ENCODE measurements at regions not wholly inside any gene's neighbourhood (a gene's known extent, or its start where the extent isn't known, plus 50 kb on each side); places are given as distances from the start of the nearest gene placed in this dataset.

DNA sequence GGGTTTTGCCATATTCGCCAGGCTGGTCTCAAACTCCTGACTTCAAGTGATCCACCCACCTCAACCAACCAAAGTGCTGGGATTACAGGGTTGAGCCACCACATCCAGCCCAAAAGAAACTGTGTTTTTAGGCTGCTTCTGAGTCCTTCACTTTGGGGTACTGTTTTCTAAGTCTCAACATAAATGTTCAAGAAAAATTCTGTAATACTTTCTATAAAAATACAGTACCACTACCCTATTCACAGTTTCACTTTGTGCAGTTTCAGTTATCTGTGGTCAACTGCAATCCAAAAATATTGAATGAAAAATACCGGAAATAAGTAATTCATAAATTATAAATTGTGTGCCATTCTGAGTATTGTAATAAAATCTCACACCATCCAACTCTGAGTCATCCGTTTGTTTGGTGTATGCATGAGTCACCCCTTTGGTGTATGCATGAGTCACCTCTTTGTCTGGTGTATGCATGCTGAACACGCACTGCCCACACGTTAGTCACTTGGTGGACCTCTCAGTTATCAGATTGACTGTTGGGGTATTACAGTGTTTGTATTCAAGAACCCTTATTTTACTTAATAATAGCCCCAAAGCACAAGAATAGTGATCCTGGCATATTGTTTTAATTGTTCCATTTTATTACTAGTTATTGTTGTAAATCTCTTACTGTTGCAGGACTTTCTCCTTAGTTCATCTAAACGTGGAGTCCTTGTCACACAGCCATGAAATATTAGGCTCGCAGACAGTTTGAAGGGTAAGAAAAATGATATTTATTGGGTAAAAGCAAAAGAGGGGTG is 190.2 kb downstream of the FSCB start:
- FAIRE-seq: no peak
- DNase-seq (ENCODE audit: extremely low spot score, insufficient read length, low read depth): no peak

DNA sequence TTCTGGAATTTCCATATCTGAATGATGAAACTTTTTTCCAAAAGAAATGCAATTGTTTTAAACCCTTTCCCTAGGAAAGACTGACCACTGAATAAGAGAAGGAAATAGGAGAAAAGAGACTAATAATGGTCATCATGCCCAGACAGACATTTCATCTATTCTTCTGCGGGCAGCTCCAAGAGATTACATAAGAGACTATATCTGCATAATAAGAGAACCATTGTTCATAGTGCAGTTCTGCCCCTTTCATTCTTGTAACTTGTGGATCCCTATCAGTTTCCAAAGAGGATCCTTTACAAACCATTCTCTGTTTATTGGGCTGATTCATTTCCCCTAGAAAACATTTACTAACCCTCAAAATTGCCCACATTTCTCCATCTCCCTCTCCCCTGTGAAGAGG is 197.8 kb downstream of the FSCB start:
- FAIRE-seq: no peak
- no peak for DNase-seq (ENCODE audit: extremely low spot score, insufficient read length, low read depth)

DNA sequence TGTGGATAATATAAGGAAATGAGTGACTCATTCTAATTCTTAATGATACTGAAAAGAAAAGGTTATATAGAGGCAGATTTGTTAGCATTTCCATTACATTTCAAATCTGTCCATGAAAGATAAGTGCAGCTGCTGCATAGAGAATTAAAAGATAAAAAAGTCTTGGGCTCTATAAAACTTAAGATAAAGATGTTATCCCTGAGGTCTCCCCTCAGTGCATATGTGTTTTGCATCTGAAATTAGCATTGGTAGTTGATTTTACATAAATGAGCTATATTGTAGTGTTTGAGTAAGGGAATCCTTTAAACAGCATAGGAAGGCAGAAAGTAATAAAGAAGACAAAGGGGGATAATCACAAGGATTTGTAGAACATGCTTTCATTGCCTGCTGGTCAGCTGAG is 206.2 kb downstream of the FSCB start:
- FAIRE-seq (no peak), DNase-seq (ENCODE audit: extremely low spot score, insufficient read length, low read depth) (no peak)

DNA sequence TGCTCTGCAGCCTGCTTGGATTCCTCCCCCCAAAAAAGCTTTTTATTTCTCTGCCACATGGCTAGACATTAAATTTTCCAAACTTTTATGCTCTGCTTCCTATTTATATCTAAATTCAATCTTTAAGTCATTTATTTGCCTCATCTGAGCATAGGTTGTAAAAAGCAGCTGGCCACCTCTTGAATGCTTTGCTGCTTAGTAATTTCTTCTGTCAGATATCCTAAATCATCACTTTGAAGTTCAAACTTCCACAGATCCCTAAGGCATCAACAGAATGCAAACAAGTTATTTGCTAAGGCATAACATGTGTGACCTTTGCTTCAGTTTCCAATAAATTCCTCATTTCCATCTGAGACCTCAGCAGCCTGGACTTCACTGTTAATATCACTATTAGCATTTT is 209.6 kb downstream of the FSCB start:
- DNase-seq (ENCODE audit: extremely low spot score, insufficient read length, low read depth) (no peak), FAIRE-seq (no peak)

DNA sequence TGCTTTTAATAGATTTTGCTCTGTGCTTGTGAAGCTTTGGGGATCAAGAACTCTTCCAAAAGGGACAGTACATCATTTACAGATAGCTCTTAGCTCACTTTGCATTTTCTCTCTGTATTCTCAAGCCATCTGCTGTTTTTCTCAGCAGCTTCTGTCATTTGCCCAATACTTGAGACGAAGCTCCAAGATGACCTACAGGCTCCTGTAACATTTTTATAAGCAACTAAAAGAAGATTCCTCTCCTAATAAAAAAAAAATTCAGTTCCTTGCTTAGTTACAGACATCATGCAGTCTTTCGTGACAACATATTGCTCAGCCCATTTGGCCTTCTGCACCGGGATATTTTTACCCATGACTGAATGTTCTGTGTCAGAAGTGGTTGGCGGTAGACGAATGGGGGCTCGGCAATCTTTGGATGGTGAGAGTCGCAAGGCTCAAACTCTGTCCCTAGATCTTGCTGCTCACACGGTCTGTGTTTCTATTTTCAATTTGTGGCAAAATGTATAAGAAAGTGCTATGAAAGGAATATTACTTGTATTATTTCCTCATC is 215.6 kb downstream of the FSCB start:
- FAIRE-seq: no peak
- DNase-seq (ENCODE audit: extremely low spot score, insufficient read length, low read depth): no peak

DNA sequence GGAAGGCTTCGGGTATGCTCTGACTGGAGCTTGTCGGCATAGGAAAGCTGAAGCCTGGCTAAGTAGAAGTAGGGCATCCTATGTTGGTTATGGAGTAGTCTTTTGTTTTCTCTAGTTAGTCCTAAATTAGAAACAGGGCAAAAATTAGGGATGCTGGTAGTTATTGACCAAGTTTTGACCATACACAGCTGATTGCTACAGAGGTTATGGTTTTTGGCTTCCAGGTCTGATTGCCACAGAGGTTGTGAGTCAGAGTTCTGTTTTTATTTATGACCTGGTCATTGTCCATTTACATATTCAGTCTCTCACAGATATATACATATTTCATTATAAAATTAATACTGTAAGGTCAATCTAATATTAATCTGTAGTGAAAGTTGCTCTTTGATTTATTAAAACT is 219.2 kb downstream of the FSCB start:
- no peak for DNase-seq (ENCODE audit: extremely low spot score, insufficient read length, low read depth)
- FAIRE-seq: no peak

DNA sequence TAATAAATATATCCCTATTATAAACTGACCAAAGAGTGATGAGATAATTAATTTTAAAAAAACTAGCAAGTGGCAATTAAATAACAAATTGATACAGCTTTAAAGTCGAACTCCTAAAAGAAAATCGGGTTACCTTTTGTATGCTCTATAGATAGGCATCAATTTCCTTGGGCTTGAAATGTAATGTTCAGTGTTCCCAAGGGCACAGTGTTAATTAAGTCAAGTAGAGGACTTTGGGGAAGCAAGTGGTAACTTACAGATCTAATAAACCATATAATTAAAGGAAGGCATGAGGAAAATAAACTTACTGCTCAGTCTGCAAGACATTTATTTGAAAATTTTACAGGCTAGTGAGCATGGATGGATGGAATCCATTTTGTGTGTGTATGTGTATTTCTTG is 220.9 kb downstream of the FSCB start:
- DNase-seq (ENCODE audit: extremely low spot score, insufficient read length, low read depth): no peak
- no peak for FAIRE-seq

DNA sequence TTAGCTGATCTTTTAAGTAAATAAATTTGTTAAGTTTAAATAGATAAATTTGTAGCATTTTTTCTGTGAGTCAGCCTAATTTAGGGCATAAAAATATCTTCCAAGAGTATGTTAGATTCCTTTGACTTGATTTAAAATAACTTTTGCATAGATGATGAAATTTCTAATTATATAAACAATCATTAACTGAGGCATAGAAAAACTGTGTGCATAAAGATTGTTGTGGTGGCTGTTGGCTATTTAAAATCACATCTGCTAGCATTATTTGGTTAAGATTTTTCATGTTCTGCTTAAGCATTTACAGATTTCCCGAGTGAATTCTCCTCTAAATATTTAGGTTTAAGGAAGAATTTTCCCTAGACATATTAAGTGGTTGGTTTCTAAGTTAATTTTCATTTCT is 223.2 kb downstream of the FSCB start:
- no peak for FAIRE-seq
- no peak for DNase-seq (ENCODE audit: extremely low spot score, insufficient read length, low read depth)

DNA sequence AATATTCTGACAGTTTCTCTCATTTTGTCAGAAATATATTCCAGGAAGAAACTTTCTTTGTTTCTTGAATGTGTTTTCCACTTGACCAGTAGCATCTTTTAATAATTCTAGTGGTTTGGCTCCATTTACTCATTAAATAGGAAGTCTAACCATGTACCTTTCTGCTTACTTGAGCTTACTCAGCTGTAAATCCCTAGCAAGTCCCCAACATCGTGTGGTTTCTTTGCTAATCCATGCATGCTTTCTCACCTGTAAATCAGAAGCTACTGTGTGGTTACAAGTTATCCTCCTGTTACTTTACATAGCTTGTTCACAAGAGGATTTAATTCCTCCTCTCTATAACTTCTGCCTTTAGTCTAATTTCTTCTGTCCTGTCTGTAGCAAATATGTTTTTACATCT is 227.7 kb downstream of the FSCB start:
- FAIRE-seq (no peak), DNase-seq (ENCODE audit: extremely low spot score, insufficient read length, low read depth) (no peak)

DNA sequence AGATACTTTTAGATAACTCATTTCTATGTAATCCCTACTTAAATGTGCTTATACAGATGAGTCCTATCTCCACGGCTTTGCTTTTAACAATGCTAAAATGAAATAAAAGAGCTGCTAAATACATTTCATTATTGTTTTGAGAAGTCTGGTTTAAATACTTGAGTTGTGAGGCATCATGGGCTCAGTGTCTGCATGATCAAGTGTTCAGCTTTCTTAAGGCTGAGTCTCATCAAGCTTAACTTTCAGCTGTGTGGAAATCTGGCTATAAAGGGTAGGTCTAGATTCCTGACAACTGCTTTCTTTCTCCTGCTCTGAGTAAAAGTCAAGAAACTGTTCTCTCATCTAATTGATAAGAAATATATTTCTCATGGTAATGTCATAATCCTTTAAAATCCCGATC is 235.4 kb downstream of the FSCB start:
- FAIRE-seq (no peak), DNase-seq (ENCODE audit: extremely low spot score, insufficient read length, low read depth) (no peak)

DNA sequence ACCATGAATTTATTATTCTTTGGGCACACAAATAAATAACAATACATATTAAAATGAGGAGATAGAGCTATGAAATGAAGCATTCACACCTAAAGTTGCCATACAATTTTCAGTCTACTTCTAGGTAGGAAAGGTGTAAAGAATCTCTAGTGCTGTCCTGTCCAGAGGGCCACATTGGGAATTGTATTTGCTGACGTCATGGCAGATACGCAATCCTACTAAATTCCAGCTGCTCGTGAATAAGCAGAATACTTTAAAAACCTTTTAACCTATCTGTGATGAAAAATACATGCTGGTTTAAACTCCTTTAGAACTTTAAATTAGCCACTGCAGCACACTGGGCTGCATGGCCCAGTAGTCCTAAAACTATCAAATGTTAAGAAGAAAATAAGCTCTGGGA is 236.1 kb downstream of the FSCB start:
- FAIRE-seq (no peak), DNase-seq (ENCODE audit: extremely low spot score, insufficient read length, low read depth) (no peak)

DNA sequence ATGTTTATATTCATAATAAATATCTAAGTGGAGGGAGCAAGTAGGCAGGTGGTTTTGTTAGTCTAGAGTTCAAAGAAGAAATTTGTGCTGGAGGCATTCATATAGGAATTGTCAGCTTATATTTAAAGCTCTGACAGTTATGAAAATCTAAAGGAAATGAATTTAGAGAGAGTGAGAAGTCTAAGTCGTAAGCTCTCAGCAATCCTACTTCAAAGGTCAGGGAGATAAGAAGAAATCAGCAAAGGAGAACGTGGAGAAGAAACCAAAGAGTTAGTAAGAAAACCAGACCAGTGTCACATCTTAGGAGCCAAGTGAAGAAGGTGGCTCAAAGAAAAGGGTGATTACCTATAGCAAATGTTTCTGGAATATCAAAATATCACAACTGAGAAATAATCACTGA is 241.8 kb downstream of the FSCB start:
- no peak for DNase-seq (ENCODE audit: extremely low spot score, insufficient read length, low read depth)
- FAIRE-seq: no peak

DNA sequence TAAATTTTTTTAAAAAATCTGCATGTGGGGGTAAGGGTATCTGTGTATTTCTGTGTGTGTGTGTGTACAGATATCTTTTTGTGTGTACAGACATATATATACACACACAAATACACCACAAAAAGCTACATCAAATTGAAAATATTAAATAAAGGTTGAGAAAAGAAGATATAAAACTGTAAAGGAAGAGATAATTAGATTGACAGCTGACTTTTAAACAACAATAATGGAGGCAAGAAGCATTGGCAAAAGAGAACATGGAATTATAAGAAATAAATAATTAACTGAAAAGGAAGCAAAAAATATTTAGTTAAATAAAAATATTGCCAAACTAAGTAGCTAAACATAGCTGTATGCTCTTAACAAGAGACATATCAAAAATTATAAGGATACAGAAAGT is 291.4 kb downstream of the FSCB start:
- DNase-seq (ENCODE audit: extremely low spot score, insufficient read length, low read depth) (no peak), FAIRE-seq (no peak)

DNA sequence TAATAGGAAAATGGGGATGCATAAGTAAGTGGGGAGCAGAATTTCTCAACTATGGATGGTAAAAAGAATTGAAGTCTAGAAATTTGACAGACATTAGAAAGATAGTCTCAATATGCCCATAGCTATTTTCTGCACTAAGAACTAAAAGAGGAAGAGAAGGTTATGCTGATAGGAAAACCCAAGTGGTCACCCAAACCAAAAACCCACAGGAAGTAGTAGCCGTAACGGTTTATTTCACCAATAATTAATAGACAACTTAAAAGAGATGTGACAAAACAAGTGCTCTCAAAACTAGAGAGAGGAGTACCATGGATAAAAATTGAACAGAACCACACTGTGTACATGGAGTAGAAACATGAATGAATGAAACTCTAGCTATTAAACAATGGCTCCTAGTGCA is 295.4 kb downstream of the FSCB start:
- no peak for FAIRE-seq
- DNase-seq (ENCODE audit: extremely low spot score, insufficient read length, low read depth): no peak

DNA sequence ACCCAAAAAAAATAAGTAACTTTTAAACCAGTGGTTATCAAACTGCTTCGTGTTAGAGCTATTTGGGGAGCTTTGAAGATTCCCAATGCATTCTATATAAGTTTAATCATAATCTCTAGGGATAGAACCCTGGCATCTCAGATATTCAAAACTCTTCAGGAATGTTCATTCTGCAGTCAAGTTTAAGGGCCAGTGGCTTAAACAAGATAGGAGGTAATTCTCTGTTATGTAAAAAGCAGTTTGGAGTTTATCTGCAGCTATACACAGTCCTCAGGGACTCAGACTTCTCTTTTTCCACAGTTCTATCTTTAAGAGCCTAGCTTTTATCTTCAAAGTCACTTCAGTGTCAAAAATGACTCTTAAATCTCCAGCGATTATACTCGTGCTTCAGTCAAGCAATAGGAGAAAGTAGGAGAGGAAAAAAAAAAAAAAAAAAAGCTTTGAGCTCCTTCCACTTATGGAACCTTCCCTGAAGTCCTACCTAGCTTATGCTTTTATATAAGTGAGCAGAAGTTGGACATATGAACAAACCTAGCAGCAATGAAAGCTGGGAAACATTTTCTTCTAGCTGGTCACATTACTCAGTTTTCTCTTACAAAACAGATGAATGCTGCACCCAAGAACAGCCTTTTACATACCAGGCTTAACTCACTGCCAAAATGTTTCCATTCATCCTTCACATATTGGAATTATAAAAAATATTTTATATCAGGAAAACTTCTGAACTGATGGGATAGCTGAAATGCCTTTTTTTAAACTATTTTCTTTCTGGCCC is 302.8 kb downstream of the FSCB start:
- DNase-seq (ENCODE audit: extremely low spot score, insufficient read length, low read depth) (no peak), FAIRE-seq (no peak)

DNA sequence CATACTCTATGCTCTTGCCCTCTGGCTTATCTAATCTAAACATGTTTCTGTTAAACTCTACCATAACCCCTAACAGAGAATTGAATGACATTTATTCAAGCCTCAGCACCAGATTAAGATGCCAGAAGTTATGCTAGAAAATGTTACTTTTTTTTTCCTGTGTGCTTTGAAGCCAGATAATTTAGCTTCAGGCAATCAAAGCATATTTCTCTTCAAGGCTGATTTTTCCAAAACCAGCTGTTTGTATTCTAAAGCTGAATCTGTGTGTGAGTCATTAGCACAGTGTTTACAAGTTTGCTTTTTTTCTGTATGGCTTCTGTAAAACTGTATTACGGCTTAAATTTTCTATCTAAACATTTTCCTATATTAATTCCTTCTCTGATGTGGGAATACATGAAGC is 326.1 kb downstream of the FSCB start:
- no peak for DNase-seq (ENCODE audit: extremely low spot score, insufficient read length, low read depth)
- FAIRE-seq: no peak

DNA sequence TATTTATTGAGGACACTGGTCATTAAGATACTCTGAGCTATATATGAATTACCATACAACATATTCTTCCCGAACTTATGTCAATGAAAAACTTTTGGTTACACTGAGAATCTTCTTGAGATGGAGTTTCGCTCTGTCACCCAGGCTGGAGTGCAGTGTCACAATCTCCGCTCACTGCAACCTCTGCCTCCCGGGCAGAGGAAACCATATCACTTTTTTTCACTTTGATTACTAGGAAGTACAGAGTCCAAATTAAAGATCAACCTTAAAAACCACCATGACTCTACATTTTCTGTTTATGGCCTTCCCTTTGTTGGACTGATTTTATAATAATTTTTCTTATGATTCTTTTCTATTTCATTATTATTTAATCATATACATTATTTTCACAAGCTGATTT is 336.5 kb downstream of the FSCB start:
- FAIRE-seq (no peak), DNase-seq (ENCODE audit: extremely low spot score, insufficient read length, low read depth) (no peak)

DNA sequence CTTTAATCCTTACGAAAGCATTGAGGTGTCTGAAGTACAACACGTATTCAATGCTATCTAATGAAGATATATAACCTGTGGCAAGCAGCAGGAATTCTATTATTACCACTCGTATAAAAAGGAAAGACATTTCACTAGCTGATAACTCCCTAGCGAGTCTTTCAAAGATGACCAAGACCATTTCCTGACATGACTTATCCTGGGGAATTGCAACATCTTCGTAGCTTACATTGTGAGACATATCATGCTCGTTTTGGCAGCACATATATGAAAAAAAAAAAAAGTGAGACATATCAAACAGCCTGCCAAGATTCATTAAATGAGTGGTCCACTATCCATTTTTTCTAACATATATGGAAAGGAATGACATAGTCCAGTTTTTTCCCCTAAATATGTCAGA is 337.0 kb downstream of the FSCB start:
- no peak for FAIRE-seq

DNA sequence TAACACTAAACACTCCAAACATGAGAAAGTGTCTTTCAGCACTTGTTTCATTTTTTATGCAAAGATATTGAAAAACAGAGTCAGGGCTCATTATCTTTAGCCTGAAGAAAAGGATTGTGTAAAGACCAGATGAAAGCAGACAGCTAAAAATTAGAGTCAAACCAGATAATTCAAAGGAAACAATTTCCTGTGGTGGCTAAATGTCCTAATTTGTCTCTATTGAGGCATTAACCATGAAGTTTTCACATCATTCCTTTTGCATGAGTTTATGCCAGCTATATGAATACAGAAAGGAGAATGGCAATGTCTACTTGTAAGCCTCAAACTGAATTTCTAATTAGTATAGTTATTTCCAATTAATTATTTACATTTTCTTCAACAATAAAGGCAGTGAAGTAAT is 338.5 kb downstream of the FSCB start:
- FAIRE-seq (no peak), DNase-seq (ENCODE audit: extremely low spot score, insufficient read length, low read depth) (no peak)

More for the DNA sequence above, 337.0 kb downstream of the FSCB start:
- DNase-seq (ENCODE audit: extremely low spot score, insufficient read length, low read depth): no peak

DNA sequence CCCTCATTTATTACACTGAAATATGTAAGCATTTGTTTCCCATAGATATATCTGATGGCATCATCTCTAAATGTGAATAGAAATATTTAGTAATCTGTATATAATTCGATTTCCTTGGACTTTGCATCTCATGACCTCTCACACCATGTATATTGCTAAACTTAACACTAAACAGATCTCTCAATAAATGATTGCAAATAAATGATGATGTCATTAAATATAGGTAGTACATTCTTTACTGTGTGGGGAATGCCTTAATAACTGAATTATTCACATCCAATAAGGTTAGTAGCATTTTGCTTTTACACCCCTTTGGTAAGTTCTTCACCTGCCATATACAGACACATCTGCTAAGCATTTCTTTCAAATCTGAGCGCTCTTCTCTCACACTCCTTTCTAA is 340.5 kb downstream of the FSCB start:
- no peak for DNase-seq (ENCODE audit: extremely low spot score, insufficient read length, low read depth)
- no peak for FAIRE-seq

DNA sequence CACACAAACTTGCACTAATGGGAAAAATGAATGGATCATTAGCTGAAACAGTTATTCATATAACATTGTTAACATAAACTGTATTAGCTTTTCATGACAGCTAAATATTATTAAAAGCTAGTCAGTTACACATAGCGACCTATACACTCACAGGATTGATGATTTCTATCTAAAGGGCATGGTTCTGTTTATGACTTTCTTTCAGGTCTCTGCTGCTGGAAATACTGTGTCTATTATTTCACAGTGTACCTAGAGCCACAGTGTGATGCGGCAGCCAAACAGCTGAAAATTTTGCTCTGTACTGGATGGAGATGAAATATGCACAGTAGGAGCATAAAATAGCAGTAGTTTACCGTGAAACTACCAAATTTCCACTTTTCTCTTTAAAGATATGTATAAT is 341.1 kb downstream of the FSCB start:
- DNase-seq (ENCODE audit: extremely low spot score, insufficient read length, low read depth): no peak
- no peak for FAIRE-seq

Measured in GM18507 (cell line).